ENCODE measurements at regions not wholly inside any gene's neighbourhood (a gene's known extent, or its start where the extent isn't known, plus 50 kb on each side); places are given as distances from the start of the nearest gene placed in this dataset.
A peak's percentile ranks its signal among the peaks of the same experiment; 100 is the strongest.
"Not testable (repeated sequence)": the region's sequence is repeated elsewhere in the genome, so short reads cannot be mapped to it uniquely, and the experiment has no call there.

- DNase-seq, result no peak
Observed at GRCh38 chr12:69141074-69141473, 98.3 kb upstream of the CPSF6 start.

GRCh38 chr12:69149270-69149669 lies 90.1 kb upstream of the CPSF6 start:
- no peak for DNase-seq

- DNase-seq, result no peak
Observed at GRCh38 chr12:69150083-69150795, 89.1 kb upstream of the CPSF6 start.

- no peak for DNase-seq
Observed at GRCh38 chr12:69150796-69151127, 88.6 kb upstream of the CPSF6 start.

- peak; percentile 89 for DNase-seq
Observed at GRCh38 chr12:69151254-69151764, 88.1 kb upstream of the CPSF6 start.

GRCh38 chr12:69154585-69155363 lies 84.6 kb upstream of the CPSF6 start:
- peak; percentile 59 for DNase-seq

GRCh38 chr12:69157023-69157655 lies 82.2 kb upstream of the CPSF6 start:
- DNase-seq, result peak; percentile 78

GRCh38 chr12:69161829-69162228 lies 77.5 kb upstream of the CPSF6 start:
- DNase-seq, result peak; percentile 16

- no peak for DNase-seq
Observed at GRCh38 chr12:69163681-69164362, 75.5 kb upstream of the CPSF6 start.

- DNase-seq, result no peak
Observed at GRCh38 chr12:69167648-69168165, 71.7 kb upstream of the CPSF6 start.

GRCh38 chr12:69168363-69168762 lies 71.0 kb upstream of the CPSF6 start:
- DNase-seq, result no peak

GRCh38 chr12:69168828-69169227 lies 70.5 kb upstream of the CPSF6 start:
- DNase-seq, result no peak

- DNase-seq, result no peak
Observed at GRCh38 chr12:69170293-69170692, 69.1 kb upstream of the CPSF6 start.

- no peak for DNase-seq
Observed at GRCh38 chr12:69171881-69172280, 67.5 kb upstream of the CPSF6 start.

GRCh38 chr12:69172491-69172890 lies 66.9 kb upstream of the CPSF6 start:
- no peak for DNase-seq

GRCh38 chr12:69173368-69173767 lies 66.0 kb upstream of the CPSF6 start:
- DNase-seq, result no peak

GRCh38 chr12:69179786-69180185 lies 59.6 kb upstream of the CPSF6 start:
- DNase-seq, result no peak

GRCh38 chr12:69187572-69187971 lies 51.8 kb upstream of the CPSF6 start:
- DNase-seq, result not testable (repeated sequence)

- DNase-seq, result no peak
Observed at GRCh38 chr12:69189378-69189978, 49.9 kb upstream of the CPSF6 start.
